SK-N-MC (cell line): ENCODE measurements at regions not wholly inside any gene's neighbourhood (a gene's known extent, or its start where the extent isn't known, plus 50 kb on each side); places are given as distances from the start of the nearest gene placed in this dataset.

Source experiments
- DNase-seq: peaks from one replicate; pipeline ENCODE4 v3.0.0-alpha.2; 2011; ENCODE audit warnings: low read depth, low spot score
- H3K27ac ChIP-seq: fragments of 200-600 bp; sonication (generic); 2 replicates; pipeline ENCODE4 v1.5.1; 2016; ENCODE audit warnings: mixed run types
- H3K36me3 ChIP-seq: fragments of 200-600 bp; sonication (generic); 2 replicates; pipeline ENCODE4 v1.6.1; 2017; ENCODE audit warnings: antibody characterized with exemption, low read length, mixed read lengths; ENCODE audit not compliant: insufficient read depth
- H3K4me3 ChIP-seq: fragments of 200-600 bp; sonication (generic); 2 replicates; pipeline ENCODE4 v1.5.1; 2016
- H3K9ac ChIP-seq: fragments of 200-600 bp; sonication (generic); 2 replicates; pipeline ENCODE4 v1.8.0; 2017; ENCODE audit warnings: mixed run types, mixed read lengths; ENCODE audit not compliant: insufficient read length
- H3K9me3 ChIP-seq: fragments of 200-600 bp; sonication (generic); 2 replicates; pipeline ENCODE4 v1.6.1; 2017; ENCODE audit warnings: low read depth, mild to moderate bottlenecking, antibody characterized with exemption, low read length, moderate library complexity, mixed read lengths
- EZH2 ChIP-seq: fragments of 200-600 bp; sonication (generic); IDR thresholded peaks from one replicate; pipeline ENCODE4 v1.6.1; 2017; ENCODE audit warnings: antibody characterized with exemption
- FOXP2 ChIP-seq: optimal IDR thresholded peaks from 2 replicates; pipeline ENCODE3; 2011; ENCODE audit warnings: mild to moderate bottlenecking, moderate library complexity; ENCODE audit not compliant: insufficient read depth; ENCODE audit errors: extremely low read length, control extremely low read depth
- POLR2AphosphoS5 ChIP-seq: IDR thresholded peaks from 2 replicates; pipeline ENCODE4 v1.6.1; 2012; ENCODE audit warnings: mild to moderate bottlenecking, low read depth, low read length, borderline replicate concordance

DNA sequence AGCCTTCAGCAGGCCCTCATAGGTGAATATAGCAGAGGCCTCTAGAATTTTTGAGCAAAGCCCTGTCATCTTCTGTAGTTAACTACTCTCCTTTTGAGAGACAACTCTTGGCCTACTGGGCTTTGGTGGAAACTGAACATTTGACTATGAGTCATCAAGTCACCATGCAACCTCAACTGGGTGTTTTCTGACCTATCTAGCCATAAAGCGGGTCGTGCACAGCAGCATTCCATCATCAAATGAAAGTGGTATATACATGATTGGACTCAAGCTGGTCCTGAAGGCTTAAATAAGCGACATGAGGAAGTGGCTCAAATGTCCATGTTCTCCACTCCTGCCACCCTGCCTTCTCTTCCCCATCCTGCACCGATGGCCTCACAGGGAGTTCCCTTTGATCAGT lies 1115.5 kb downstream of the TAF11L14 start:
- Histone ChIP-seq H3K9ac (no peak overlapping the region), H3K27ac (no peak overlapping the region), H3K9me3 (no peaks in the 10 kb centered on the region), H3K36me3 (no peaks in the 10 kb centered on the region), H3K4me3 (no peak overlapping the region)
- TF ChIP-seq POLR2AphosphoS5, result no peak
- TF ChIP-seq EZH2, result no peak
- TF ChIP-seq FOXP2, result no peak
- DNase-seq, result no peak

DNA sequence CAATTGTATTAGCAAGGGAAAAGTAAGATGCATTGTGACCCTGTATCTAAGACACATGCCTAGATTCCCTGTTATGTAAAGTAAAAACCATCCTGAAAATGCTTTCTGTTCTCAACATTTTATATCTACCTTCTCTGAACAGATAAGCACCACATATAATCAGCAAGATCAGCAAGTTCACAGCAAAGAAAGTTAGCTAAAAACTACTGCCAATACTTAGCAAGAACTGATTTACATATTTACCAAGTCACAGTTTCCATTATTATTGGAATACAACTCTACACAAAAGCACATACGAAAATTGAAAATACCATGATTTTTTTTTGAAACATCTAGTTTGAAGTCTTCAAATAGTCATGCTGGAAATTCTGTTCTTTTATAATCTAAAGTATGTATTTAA lies 1118.1 kb downstream of the TAF11L14 start:
- H3K36me3 ChIP-seq, result no peaks in the 10 kb centered on the region
- H3K4me3 ChIP-seq, result no peak overlapping the region
- DNase-seq, result no peak

DNA sequence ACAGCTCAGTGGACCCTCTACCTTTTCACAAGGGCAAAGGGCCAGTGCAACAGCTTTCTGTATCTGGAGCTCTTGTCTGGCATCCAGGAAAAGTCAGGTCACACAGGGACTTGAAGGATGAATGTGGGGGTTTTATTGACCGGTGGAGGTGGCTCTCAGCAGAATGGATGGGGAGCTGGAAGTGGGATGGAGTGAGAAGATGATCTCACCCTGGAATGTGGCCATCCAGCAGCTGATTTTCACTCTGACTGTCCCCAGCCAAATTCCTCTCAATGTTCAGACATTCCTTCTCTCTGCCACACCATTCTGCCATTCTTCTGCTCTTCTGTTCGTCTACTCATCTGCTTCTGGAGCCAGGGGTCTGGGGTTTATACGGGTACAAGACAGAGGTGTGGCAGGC lies 1119.9 kb downstream of the TAF11L14 start:
- TF ChIP-seq POLR2AphosphoS5 (no peak), EZH2 (no peak), FOXP2 (no peak)
- H3K36me3 ChIP-seq, result no peaks in the 10 kb centered on the region
- no peaks in the 10 kb centered on the region for H3K9me3 ChIP-seq
- no peak for DNase-seq
- H3K9ac ChIP-seq, result no peak overlapping the region
- H3K27ac ChIP-seq, result no peak overlapping the region
- no peak overlapping the region for H3K4me3 ChIP-seq

More for the DNA sequence above, 1118.1 kb downstream of the TAF11L14 start:
- Histone ChIP-seq H3K27ac (no peak overlapping the region), H3K9ac (no peak overlapping the region), H3K9me3 (no peaks in the 10 kb centered on the region)
- TF ChIP-seq FOXP2 (no peak), EZH2 (no peak), POLR2AphosphoS5 (no peak)

DNA sequence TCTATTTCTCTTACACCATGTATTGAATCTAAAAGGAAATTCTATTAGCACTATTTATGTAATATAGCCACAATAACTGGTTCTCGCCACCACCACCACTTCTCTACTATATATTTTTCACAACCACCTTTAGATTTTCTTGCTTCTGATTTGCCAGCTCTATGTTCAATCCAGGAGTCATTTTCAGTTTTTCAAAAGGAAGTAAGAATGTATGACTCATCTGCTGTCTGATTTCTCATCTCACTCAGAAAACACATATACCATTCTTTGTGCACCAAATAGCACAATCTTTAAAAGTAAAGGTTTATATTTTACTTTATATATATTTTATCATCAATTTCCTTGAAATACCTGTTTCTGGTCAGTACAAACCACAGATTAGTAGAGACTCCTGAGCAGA lies 1127.5 kb downstream of the TAF11L14 start:
- H3K4me3 ChIP-seq, result no peak overlapping the region
- no peak for DNase-seq
- H3K36me3 ChIP-seq, result no peaks in the 10 kb centered on the region
- H3K9me3 ChIP-seq, result no peaks in the 10 kb centered on the region
- no peak for TF ChIP-seq FOXP2
- no peak for TF ChIP-seq POLR2AphosphoS5
- TF ChIP-seq EZH2, result no peak
- H3K27ac ChIP-seq, result no peak overlapping the region
- H3K9ac ChIP-seq, result no peak overlapping the region

DNA sequence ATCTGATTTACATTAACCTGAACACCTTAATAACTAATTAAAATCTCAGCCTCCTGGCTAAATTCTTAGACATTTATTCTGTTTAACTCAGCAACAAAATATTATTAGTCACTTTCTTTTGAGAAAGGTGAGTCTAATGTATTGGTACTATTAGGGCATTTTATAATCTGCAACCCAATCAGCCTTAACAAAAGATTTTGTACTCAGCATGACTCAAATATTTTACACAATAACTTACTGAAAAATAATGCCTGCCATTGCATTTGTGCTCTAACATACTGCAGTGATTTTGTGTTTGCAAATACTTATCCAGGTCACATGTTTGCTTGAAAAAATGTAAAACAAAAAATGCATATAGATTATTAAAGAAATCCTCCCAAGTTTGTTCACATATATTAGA lies 1129.9 kb downstream of the TAF11L14 start:
- Histone ChIP-seq H3K9me3 (no peaks in the 10 kb centered on the region), H3K4me3 (no peak overlapping the region), H3K9ac (no peak overlapping the region), H3K27ac (no peak overlapping the region), H3K36me3 (no peaks in the 10 kb centered on the region)
- no peak for DNase-seq
- TF ChIP-seq EZH2 (no peak), POLR2AphosphoS5 (no peak), FOXP2 (no peak)

DNA sequence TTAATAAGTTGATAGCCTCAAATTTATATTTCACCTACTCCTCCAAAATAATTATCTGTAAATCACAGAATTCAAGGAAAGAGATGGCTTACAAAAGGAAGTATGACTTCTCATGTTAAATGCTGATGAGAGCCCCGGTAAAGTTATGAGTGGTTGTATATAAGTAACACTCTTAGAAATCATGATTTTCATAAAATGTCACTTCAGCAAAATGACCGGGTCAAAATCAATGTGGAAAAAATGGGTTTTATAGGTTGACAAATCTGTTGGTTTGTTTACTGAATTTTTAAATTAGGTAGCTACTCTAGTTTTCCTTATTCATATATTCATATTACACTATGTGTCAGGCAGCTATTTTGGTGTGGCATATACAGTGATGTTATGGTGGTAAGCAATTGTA lies 1131.0 kb downstream of the TAF11L14 start:
- TF ChIP-seq EZH2 (no peak), FOXP2 (no peak), POLR2AphosphoS5 (no peak)
- DNase-seq, result no peak
- no peak overlapping the region for H3K4me3 ChIP-seq
- H3K27ac ChIP-seq, result no peak overlapping the region
- H3K36me3 ChIP-seq, result no peaks in the 10 kb centered on the region
- H3K9me3 ChIP-seq, result no peaks in the 10 kb centered on the region
- no peak overlapping the region for H3K9ac ChIP-seq

DNA sequence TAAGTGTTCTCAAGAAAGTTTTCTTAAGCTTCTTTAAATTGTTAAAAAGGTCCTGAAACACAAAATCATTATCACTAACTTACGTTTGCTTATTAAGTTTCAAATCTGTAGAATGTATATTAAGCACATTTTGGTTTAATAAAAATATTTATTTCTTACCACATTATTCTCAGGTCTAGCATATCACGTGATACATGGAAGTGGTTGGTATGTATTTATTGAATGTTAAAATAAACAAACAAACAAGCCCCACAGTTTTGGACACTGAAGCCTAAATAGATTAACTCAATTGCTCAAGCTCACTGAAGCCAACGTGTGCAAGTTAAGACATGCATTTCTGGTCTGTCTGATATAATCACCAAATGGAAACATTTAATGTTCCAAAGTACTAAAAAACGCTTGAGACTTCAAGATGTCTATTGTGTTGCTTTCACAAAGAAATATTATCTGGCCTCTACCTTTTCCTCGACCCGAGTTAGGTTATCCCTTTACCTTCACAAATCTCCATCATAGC lies 1136.9 kb downstream of the TAF11L14 start:
- Histone ChIP-seq H3K9me3 (no peaks in the 10 kb centered on the region), H3K4me3 (no peak overlapping the region), H3K27ac (no peak overlapping the region), H3K9ac (no peak overlapping the region), H3K36me3 (no peaks in the 10 kb centered on the region)
- TF ChIP-seq EZH2, result no peak
- no peak for TF ChIP-seq POLR2AphosphoS5
- no peak for TF ChIP-seq FOXP2
- DNase-seq, result no peak

DNA sequence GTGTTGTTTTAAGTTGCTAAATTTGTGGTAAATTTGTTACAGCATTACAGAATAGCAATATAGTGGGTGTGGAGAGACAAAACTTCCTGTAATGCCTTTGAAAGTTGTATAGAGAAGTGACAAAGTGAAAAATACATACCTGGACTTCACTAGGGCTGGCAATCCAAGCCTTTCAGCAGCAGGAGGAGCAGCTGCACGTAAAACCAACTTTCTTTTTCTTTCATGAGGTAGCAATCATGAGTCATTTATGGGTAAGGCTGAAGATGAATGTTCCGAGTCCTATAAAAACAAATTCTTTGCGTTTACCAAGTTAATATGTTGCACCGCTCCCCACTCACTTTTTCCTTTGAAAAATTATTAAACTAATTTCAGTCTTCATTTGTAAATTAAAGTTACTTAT lies 1138.2 kb downstream of the TAF11L14 start:
- Histone ChIP-seq H3K27ac (no peak overlapping the region), H3K9ac (no peak overlapping the region), H3K36me3 (no peaks in the 10 kb centered on the region), H3K4me3 (no peak overlapping the region), H3K9me3 (no peaks in the 10 kb centered on the region)
- DNase-seq, result no peak
- TF ChIP-seq EZH2 (no peak), FOXP2 (no peak), POLR2AphosphoS5 (no peak)

DNA sequence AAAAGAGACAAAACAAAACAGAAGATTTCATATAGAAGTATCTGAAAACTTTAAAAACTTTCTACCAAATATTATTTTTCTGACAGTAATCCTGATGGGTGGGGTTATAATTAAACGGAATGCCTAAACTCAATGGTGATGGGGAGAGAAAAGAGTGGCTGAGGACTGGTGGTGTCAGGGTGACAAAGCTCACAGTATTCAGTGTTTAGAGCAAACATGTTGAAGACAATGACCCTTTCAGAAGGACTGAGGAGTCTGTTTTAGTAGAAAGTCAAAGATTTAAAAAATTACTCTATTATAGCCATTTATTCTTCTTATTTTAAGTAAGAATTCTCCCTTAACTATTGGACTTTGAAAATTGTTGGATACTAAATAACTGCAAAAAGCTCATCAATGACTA lies 1144.0 kb downstream of the TAF11L14 start:
- Histone ChIP-seq H3K36me3 (no peaks in the 10 kb centered on the region), H3K4me3 (no peak overlapping the region), H3K27ac (no peak overlapping the region), H3K9ac (no peak overlapping the region), H3K9me3 (no peaks in the 10 kb centered on the region)
- DNase-seq, result no peak
- TF ChIP-seq EZH2 (no peak), FOXP2 (no peak), POLR2AphosphoS5 (no peak)
